ENCODE measurements at regions not wholly inside any gene's neighbourhood (a gene's known extent, or its start where the extent isn't known, plus 50 kb on each side); places are given as distances from the start of the nearest gene placed in this dataset.

DNA sequence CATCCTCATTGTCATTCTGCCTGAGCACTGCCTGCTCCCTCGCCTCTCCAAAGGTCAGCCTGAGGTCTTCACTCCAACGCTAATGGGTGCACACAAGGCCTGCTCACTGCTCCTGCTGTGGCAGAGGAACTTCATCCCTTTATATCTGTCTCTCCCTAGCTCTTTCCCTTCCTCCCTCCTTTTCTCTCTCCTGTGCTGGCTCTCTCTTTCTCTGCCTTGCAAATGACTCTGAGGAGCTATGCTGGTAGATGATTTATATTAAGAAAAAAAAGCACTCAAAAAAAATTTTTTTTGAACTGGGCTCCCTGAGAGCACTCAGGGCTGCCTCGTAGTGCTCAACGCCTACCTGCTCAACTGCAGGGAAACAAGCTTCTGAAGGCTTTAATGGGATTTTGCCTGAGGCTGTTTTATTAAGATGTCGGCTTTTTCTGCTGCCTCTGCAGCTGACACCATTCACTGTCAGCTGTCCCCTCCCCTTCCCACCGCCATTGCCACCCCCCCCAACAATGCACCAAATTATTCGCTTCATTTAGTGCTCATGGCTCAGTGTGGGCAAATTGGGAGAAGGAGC is 137.7 kb upstream of the DEFB112 start:
- H3K4me2 ChIP-seq (ENCODE audit: low read length): no peak overlapping the region
- no peak overlapping the region for H3K27ac ChIP-seq (ENCODE audit: low read depth, low read length)
- no peaks in the 10 kb centered on the region for H3K9me3 ChIP-seq (ENCODE audit: insufficient read depth, low read depth, low read length)
- H3K18ac ChIP-seq (ENCODE audit: low read length): no peak overlapping the region
- H3K9ac ChIP-seq (ENCODE audit: low read length): no peak overlapping the region
- no peak overlapping the region for H3K23ac ChIP-seq (ENCODE audit: low read length)
- no peak overlapping the region for H2AK5ac ChIP-seq (ENCODE audit: low read length)
- no peak overlapping the region for H4K8ac ChIP-seq (ENCODE audit: low read depth, low read length)
- H4K91ac ChIP-seq (ENCODE audit: low read depth, low read length): no peak overlapping the region
- H3K36me3 ChIP-seq (ENCODE audit: control insufficient read depth in 1 of 2, insufficient read depth in 2 of 2, low read length in 2 of 2): no peaks in the 10 kb centered on the region
- H2BK120ac ChIP-seq (ENCODE audit: insufficient read depth, low read length, poor library complexity): no peak overlapping the region
- H3K4me1 ChIP-seq (ENCODE audit: control insufficient read depth in 1 of 2, insufficient read depth in 2 of 2, low read length in 2 of 2): no peaks in the 10 kb centered on the region
- H2BK5ac ChIP-seq (ENCODE audit: low read depth, low read length, poor library complexity): no peak overlapping the region
- no peak overlapping the region for H2AFZ ChIP-seq (ENCODE audit: insufficient read depth, low read length, poor library complexity)
- no peak overlapping the region for H3K4ac ChIP-seq (ENCODE audit: low read depth, low read length)
- no peak overlapping the region for H3K14ac ChIP-seq (ENCODE audit: low read length)
- DNase-seq: no peak
- H3K79me1 ChIP-seq (ENCODE audit: low read length): no peaks in the 10 kb centered on the region
- H3K79me2 ChIP-seq (ENCODE audit: control insufficient read depth, insufficient read depth, low read length, poor library complexity): no peaks in the 10 kb centered on the region
- no peak overlapping the region for H2BK12ac ChIP-seq (ENCODE audit: low read length)
- H3K4me3 ChIP-seq (ENCODE audit: low read depth, low read length): no peak overlapping the region
- H4K12ac ChIP-seq (ENCODE audit: low read depth, low read length): no peak overlapping the region
- no CpG with 5 or more reads among the region's 7 CpGs for WGBS (ENCODE audit: extremely low coverage, insufficient coverage, insufficient read length)
- H3K27me3 ChIP-seq (ENCODE audit: insufficient read depth, low read length): no peaks in the 10 kb centered on the region

DNA sequence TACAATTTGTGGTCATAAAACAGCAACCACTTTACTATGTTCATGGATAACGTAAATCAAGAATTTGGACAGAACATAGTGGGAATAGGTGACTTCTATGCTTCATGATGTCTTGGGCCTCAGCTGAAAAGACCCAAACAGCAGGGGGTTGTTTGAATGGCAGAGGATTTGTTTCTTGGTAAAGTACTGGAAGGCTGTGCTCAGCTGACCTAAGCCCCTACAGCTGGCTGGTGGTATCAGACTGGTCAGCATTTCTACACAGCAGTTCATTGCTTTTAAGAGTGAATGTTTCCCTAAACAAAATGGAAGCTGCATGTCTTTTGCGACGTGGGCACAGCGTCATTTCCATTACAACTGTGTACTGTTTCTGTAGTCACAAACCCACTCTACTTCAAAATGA is 148.5 kb upstream of the DEFB112 start:
- no peaks in the 10 kb centered on the region for H3K4me1 ChIP-seq (ENCODE audit: control insufficient read depth in 1 of 2, insufficient read depth in 2 of 2, low read length in 2 of 2)
- H3K79me1 ChIP-seq (ENCODE audit: low read length): no peaks in the 10 kb centered on the region
- H3K4me3 ChIP-seq (ENCODE audit: low read depth, low read length): no peak overlapping the region
- no peak overlapping the region for H2AK5ac ChIP-seq (ENCODE audit: low read length)
- H4K12ac ChIP-seq (ENCODE audit: low read depth, low read length): no peak overlapping the region
- H3K14ac ChIP-seq (ENCODE audit: low read length): no peak overlapping the region
- no peak overlapping the region for H3K9ac ChIP-seq (ENCODE audit: low read length)
- no peak overlapping the region for H3K27ac ChIP-seq (ENCODE audit: low read depth, low read length)
- no peak overlapping the region for H2AFZ ChIP-seq (ENCODE audit: insufficient read depth, low read length, poor library complexity)
- H3K18ac ChIP-seq (ENCODE audit: low read length): no peak overlapping the region
- H3K23ac ChIP-seq (ENCODE audit: low read length): no peak overlapping the region
- H2BK5ac ChIP-seq (ENCODE audit: low read depth, low read length, poor library complexity): no peak overlapping the region
- no peaks in the 10 kb centered on the region for H3K79me2 ChIP-seq (ENCODE audit: control insufficient read depth, insufficient read depth, low read length, poor library complexity)
- no peak overlapping the region for H4K91ac ChIP-seq (ENCODE audit: low read depth, low read length)
- H3K27me3 ChIP-seq (ENCODE audit: insufficient read depth, low read length): no peaks in the 10 kb centered on the region
- H2BK12ac ChIP-seq (ENCODE audit: low read length): no peak overlapping the region
- H3K36me3 ChIP-seq (ENCODE audit: control insufficient read depth in 1 of 2, insufficient read depth in 2 of 2, low read length in 2 of 2): no peaks in the 10 kb centered on the region
- H3K9me3 ChIP-seq (ENCODE audit: insufficient read depth, low read depth, low read length): no peaks in the 10 kb centered on the region
- H4K8ac ChIP-seq (ENCODE audit: low read depth, low read length): no peak overlapping the region
- H3K4ac ChIP-seq (ENCODE audit: low read depth, low read length): no peak overlapping the region
- H3K4me2 ChIP-seq (ENCODE audit: low read length): no peak overlapping the region
- WGBS (ENCODE audit: extremely low coverage, insufficient coverage, insufficient read length): no CpG with 5 or more reads among the region's 4 CpGs
- DNase-seq: no peak
- no peak overlapping the region for H2BK120ac ChIP-seq (ENCODE audit: insufficient read depth, low read length, poor library complexity)

- Histone ChIP-seq H2AK5ac (ENCODE audit: low read length) (no peak overlapping the region), H2BK12ac (ENCODE audit: low read length) (no peak overlapping the region), H3K27ac (ENCODE audit: low read depth, low read length) (no peak overlapping the region), H3K4me3 (ENCODE audit: low read depth, low read length) (no peak overlapping the region), H3K18ac (ENCODE audit: low read length) (no peak overlapping the region), H4K12ac (ENCODE audit: low read depth, low read length) (no peak overlapping the region), H2BK120ac (ENCODE audit: insufficient read depth, low read length, poor library complexity) (no peak overlapping the region), H3K9ac (ENCODE audit: low read length) (no peak overlapping the region), H3K9me3 (ENCODE audit: insufficient read depth, low read depth, low read length) (no peaks in the 10 kb centered on the region), H3K79me1 (ENCODE audit: low read length) (no peaks in the 10 kb centered on the region), H3K4ac (ENCODE audit: low read depth, low read length) (no peak overlapping the region), H2BK5ac (ENCODE audit: low read depth, low read length, poor library complexity) (no peak overlapping the region), H4K91ac (ENCODE audit: low read depth, low read length) (no peak overlapping the region), H3K36me3 (ENCODE audit: control insufficient read depth in 1 of 2, insufficient read depth in 2 of 2, low read length in 2 of 2) (no peaks in the 10 kb centered on the region), H3K14ac (ENCODE audit: low read length) (no peak overlapping the region), H2AFZ (ENCODE audit: insufficient read depth, low read length, poor library complexity) (no peak overlapping the region), H3K23ac (ENCODE audit: low read length) (no peak overlapping the region), H3K4me2 (ENCODE audit: low read length) (no peak overlapping the region), H3K27me3 (ENCODE audit: insufficient read depth, low read length) (no peaks in the 10 kb centered on the region), H3K4me1 (ENCODE audit: control insufficient read depth in 1 of 2, insufficient read depth in 2 of 2, low read length in 2 of 2) (no peaks in the 10 kb centered on the region), H3K79me2 (ENCODE audit: control insufficient read depth, insufficient read depth, low read length, poor library complexity) (no peaks in the 10 kb centered on the region), H4K8ac (ENCODE audit: low read depth, low read length) (no peak overlapping the region)
- DNase-seq: peak in 1 of 2 donors; percentile 52
These were observed 153.0 kb upstream of the DEFB112 start for GRCh38 chr6:50202766-50203165.

DNA sequence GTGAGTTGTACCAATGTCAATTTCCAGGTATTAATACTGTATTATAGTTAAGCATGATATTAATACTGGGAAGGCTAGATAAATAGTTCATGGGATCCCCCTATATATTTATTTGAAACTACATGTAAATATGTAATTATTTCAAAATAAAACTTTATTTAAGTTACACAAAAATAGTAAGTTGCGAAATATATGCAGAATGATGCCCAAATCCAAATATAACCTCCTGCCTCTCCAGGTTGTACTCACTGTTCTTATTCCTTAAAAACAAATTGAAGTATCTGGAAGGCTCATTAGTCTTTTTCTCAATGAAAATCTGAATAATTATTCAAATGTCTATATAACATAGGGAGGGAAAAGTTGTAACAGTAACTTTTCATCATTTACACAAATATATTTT is 161.9 kb upstream of the DEFB112 start:
- no peak overlapping the region for H2AK5ac ChIP-seq (ENCODE audit: low read length)
- no peak overlapping the region for H4K12ac ChIP-seq (ENCODE audit: low read depth, low read length)
- H3K18ac ChIP-seq (ENCODE audit: low read length): no peak overlapping the region
- H3K23ac ChIP-seq (ENCODE audit: low read length): no peak overlapping the region
- H3K4me1 ChIP-seq (ENCODE audit: control insufficient read depth in 1 of 2, insufficient read depth in 2 of 2, low read length in 2 of 2): no peaks in the 10 kb centered on the region
- no peak overlapping the region for H3K14ac ChIP-seq (ENCODE audit: low read length)
- H2AFZ ChIP-seq (ENCODE audit: insufficient read depth, low read length, poor library complexity): no peak overlapping the region
- DNase-seq: no peak
- H3K79me1 ChIP-seq (ENCODE audit: low read length): no peaks in the 10 kb centered on the region
- H3K27ac ChIP-seq (ENCODE audit: low read depth, low read length): no peak overlapping the region
- no peaks in the 10 kb centered on the region for H3K79me2 ChIP-seq (ENCODE audit: control insufficient read depth, insufficient read depth, low read length, poor library complexity)
- H3K27me3 ChIP-seq (ENCODE audit: insufficient read depth, low read length): no peaks in the 10 kb centered on the region
- H3K9me3 ChIP-seq (ENCODE audit: insufficient read depth, low read depth, low read length): no peaks in the 10 kb centered on the region
- no peak overlapping the region for H2BK120ac ChIP-seq (ENCODE audit: insufficient read depth, low read length, poor library complexity)
- no peak overlapping the region for H4K8ac ChIP-seq (ENCODE audit: low read depth, low read length)
- no peaks in the 10 kb centered on the region for H3K36me3 ChIP-seq (ENCODE audit: control insufficient read depth in 1 of 2, insufficient read depth in 2 of 2, low read length in 2 of 2)
- H4K91ac ChIP-seq (ENCODE audit: low read depth, low read length): no peak overlapping the region
- H3K4ac ChIP-seq (ENCODE audit: low read depth, low read length): no peak overlapping the region
- no peak overlapping the region for H2BK5ac ChIP-seq (ENCODE audit: low read depth, low read length, poor library complexity)
- no peak overlapping the region for H3K4me2 ChIP-seq (ENCODE audit: low read length)
- H3K4me3 ChIP-seq (ENCODE audit: low read depth, low read length): no peak overlapping the region
- no peak overlapping the region for H2BK12ac ChIP-seq (ENCODE audit: low read length)
- no CpG with 5 or more reads among the region's 1 CpG for WGBS (ENCODE audit: extremely low coverage, insufficient coverage, insufficient read length)
- H3K9ac ChIP-seq (ENCODE audit: low read length): no peak overlapping the region
